ENCODE measurements at regions not wholly inside any gene's neighbourhood (a gene's known extent, or its start where the extent isn't known, plus 50 kb on each side); places are given as distances from the start of the nearest gene placed in this dataset.

GRCh38 chr2:199629301-199629700, 171.6 kb upstream of the SATB2 start:
- H3K4me3 ChIP-seq (ENCODE audit: low read length): no peak overlapping the region
- no peaks in the 10 kb centered on the region; the same call in 1 of the 2 replicates for H3K4me1 ChIP-seq (ENCODE audit: insufficient read depth, low read length)
- no peak overlapping the region for H3K9ac ChIP-seq (ENCODE audit: low read depth, low read length)
- H3K9me3 ChIP-seq (ENCODE audit: insufficient read depth, low read depth, low read length): no peaks in the 10 kb centered on the region
- no peaks in the 10 kb centered on the region for H3K36me3 ChIP-seq (ENCODE audit: insufficient read depth, low read length)
- H3K27ac ChIP-seq (ENCODE audit: low read depth, low read length): no peak overlapping the region
- no peaks in the 10 kb centered on the region for H3K27me3 ChIP-seq (ENCODE audit: insufficient read depth, low read length)

GRCh38 chr2:199627417-199627816, 169.7 kb upstream of the SATB2 start:
- Histone ChIP-seq H3K36me3 (ENCODE audit: insufficient read depth, low read length) (no peaks in the 10 kb centered on the region), H3K4me1 (ENCODE audit: insufficient read depth, low read length) (no peaks in the 10 kb centered on the region; the same call in 1 of the 2 replicates), H3K4me3 (ENCODE audit: low read length) (no peak overlapping the region), H3K27ac (ENCODE audit: low read depth, low read length) (no peak overlapping the region), H3K9ac (ENCODE audit: low read depth, low read length) (no peak overlapping the region), H3K9me3 (ENCODE audit: insufficient read depth, low read depth, low read length) (no peaks in the 10 kb centered on the region), H3K27me3 (ENCODE audit: insufficient read depth, low read length) (no peaks in the 10 kb centered on the region)
- 100% methylated on average over 1 of the region's 3 CpGs for WGBS

- no peak overlapping the region for H3K4me3 ChIP-seq (ENCODE audit: low read length)
- no peak overlapping the region for H3K9ac ChIP-seq (ENCODE audit: low read depth, low read length)
- no peaks in the 10 kb centered on the region for H3K27me3 ChIP-seq (ENCODE audit: insufficient read depth, low read length)
- H3K4me1 ChIP-seq (ENCODE audit: insufficient read depth, low read length): no peaks in the 10 kb centered on the region; the same call in 1 of the 2 replicates
- H3K36me3 ChIP-seq (ENCODE audit: insufficient read depth, low read length): no peaks in the 10 kb centered on the region
- H3K9me3 ChIP-seq (ENCODE audit: insufficient read depth, low read depth, low read length): no peaks in the 10 kb centered on the region
- WGBS: 81% methylated on average over 1 of the region's 1 CpG
- no peak overlapping the region for H3K27ac ChIP-seq (ENCODE audit: low read depth, low read length)
Measured at GRCh38 chr2:199624958-199625357, 167.2 kb upstream of the SATB2 start.

- H3K9me3 ChIP-seq (ENCODE audit: insufficient read depth, low read depth, low read length): no peaks in the 10 kb centered on the region
- no peak overlapping the region for H3K27ac ChIP-seq (ENCODE audit: low read depth, low read length)
- no peaks in the 10 kb centered on the region for H3K27me3 ChIP-seq (ENCODE audit: insufficient read depth, low read length)
- H3K4me1 ChIP-seq (ENCODE audit: insufficient read depth, low read length): peaks cover 11% of the 10 kb centered on the region
- H3K9ac ChIP-seq (ENCODE audit: low read depth, low read length): no peak overlapping the region
- 99% methylated on average over 3 of the region's 4 CpGs for WGBS
- no peak overlapping the region for H3K4me3 ChIP-seq (ENCODE audit: low read length)
- no peaks in the 10 kb centered on the region for H3K36me3 ChIP-seq (ENCODE audit: insufficient read depth, low read length)
Measured at GRCh38 chr2:199612509-199613130, 154.9 kb upstream of the SATB2 start.

GRCh38 chr2:199607914-199608313, 150.2 kb upstream of the SATB2 start:
- Histone ChIP-seq H3K36me3 (ENCODE audit: insufficient read depth, low read length) (no peaks in the 10 kb centered on the region), H3K4me1 (ENCODE audit: insufficient read depth, low read length) (peaks cover 11% of the 10 kb centered on the region), H3K9ac (ENCODE audit: low read depth, low read length) (no peak overlapping the region), H3K9me3 (ENCODE audit: insufficient read depth, low read depth, low read length) (no peaks in the 10 kb centered on the region), H3K27ac (ENCODE audit: low read depth, low read length) (no peak overlapping the region), H3K4me3 (ENCODE audit: low read length) (no peak overlapping the region), H3K27me3 (ENCODE audit: insufficient read depth, low read length) (peaks cover 20% of the 10 kb centered on the region)
- 96% methylated on average over 2 of the region's 3 CpGs for WGBS

GRCh38 chr2:199606193-199606780, 148.5 kb upstream of the SATB2 start:
- H3K27ac ChIP-seq (ENCODE audit: low read depth, low read length): no peak overlapping the region
- H3K36me3 ChIP-seq (ENCODE audit: insufficient read depth, low read length): no peaks in the 10 kb centered on the region
- no peak overlapping the region for H3K9ac ChIP-seq (ENCODE audit: low read depth, low read length)
- H3K9me3 ChIP-seq (ENCODE audit: insufficient read depth, low read depth, low read length): no peaks in the 10 kb centered on the region
- peaks cover 11% of the 10 kb centered on the region for H3K4me1 ChIP-seq (ENCODE audit: insufficient read depth, low read length)
- WGBS: 83% methylated on average over 3 of the region's 4 CpGs
- H3K4me3 ChIP-seq (ENCODE audit: low read length): no peak overlapping the region
- peaks cover 23% of the 10 kb centered on the region for H3K27me3 ChIP-seq (ENCODE audit: insufficient read depth, low read length)

GRCh38 chr2:199603721-199604291, 146.1 kb upstream of the SATB2 start:
- WGBS: 46% methylated on average over 39 of the region's 39 CpGs
- H3K27me3 ChIP-seq (ENCODE audit: insufficient read depth, low read length): peaks cover 23% of the 10 kb centered on the region
- H3K4me1 ChIP-seq (ENCODE audit: insufficient read depth, low read length): no peaks in the 10 kb centered on the region; the same call in 1 of the 2 replicates
- no peak overlapping the region for H3K27ac ChIP-seq (ENCODE audit: low read depth, low read length)
- no peaks in the 10 kb centered on the region for H3K9me3 ChIP-seq (ENCODE audit: insufficient read depth, low read depth, low read length)
- no peak overlapping the region for H3K9ac ChIP-seq (ENCODE audit: low read depth, low read length)
- H3K36me3 ChIP-seq (ENCODE audit: insufficient read depth, low read length): no peaks in the 10 kb centered on the region
- H3K4me3 ChIP-seq (ENCODE audit: low read length): peak overlapping the region; percentile 31

GRCh38 chr2:199602896-199603717, 145.4 kb upstream of the SATB2 start:
- Histone ChIP-seq H3K9ac (ENCODE audit: low read depth, low read length) (no peak overlapping the region), H3K36me3 (ENCODE audit: insufficient read depth, low read length) (no peaks in the 10 kb centered on the region), H3K9me3 (ENCODE audit: insufficient read depth, low read depth, low read length) (no peaks in the 10 kb centered on the region), H3K27me3 (ENCODE audit: insufficient read depth, low read length) (peaks cover 23% of the 10 kb centered on the region), H3K4me1 (ENCODE audit: insufficient read depth, low read length) (no peaks in the 10 kb centered on the region; the same call in 1 of the 2 replicates), H3K27ac (ENCODE audit: low read depth, low read length) (no peak overlapping the region), H3K4me3 (ENCODE audit: low read length) (no peak overlapping the region)
- WGBS: 93% methylated on average over 15 of the region's 15 CpGs

- H3K27me3 ChIP-seq (ENCODE audit: insufficient read depth, low read length): peaks cover 23% of the 10 kb centered on the region
Measured at GRCh38 chr2:199602271-199602895, 144.6 kb upstream of the SATB2 start.

GRCh38 chr2:199596549-199596948, 138.8 kb upstream of the SATB2 start:
- H3K4me3 ChIP-seq (ENCODE audit: low read length): no peak overlapping the region
- WGBS: no CpG with 5 or more reads among the region's 1 CpG
- no peak overlapping the region for H3K9ac ChIP-seq (ENCODE audit: low read depth, low read length)
- no peaks in the 10 kb centered on the region for H3K9me3 ChIP-seq (ENCODE audit: insufficient read depth, low read depth, low read length)
- H3K27me3 ChIP-seq (ENCODE audit: insufficient read depth, low read length): no peaks in the 10 kb centered on the region
- no peaks in the 10 kb centered on the region for H3K4me1 ChIP-seq (ENCODE audit: insufficient read depth, low read length)
- H3K36me3 ChIP-seq (ENCODE audit: insufficient read depth, low read length): no peaks in the 10 kb centered on the region
- H3K27ac ChIP-seq (ENCODE audit: low read depth, low read length): no peak overlapping the region

More at GRCh38 chr2:199602271-199602895, 144.6 kb upstream of the SATB2 start:
- no peak overlapping the region for H3K4me3 ChIP-seq (ENCODE audit: low read length)
- H3K4me1 ChIP-seq (ENCODE audit: insufficient read depth, low read length): no peaks in the 10 kb centered on the region; the same call in 1 of the 2 replicates
- H3K36me3 ChIP-seq (ENCODE audit: insufficient read depth, low read length): no peaks in the 10 kb centered on the region
- H3K9ac ChIP-seq (ENCODE audit: low read depth, low read length): no peak overlapping the region
- no peak overlapping the region for H3K27ac ChIP-seq (ENCODE audit: low read depth, low read length)
- no peaks in the 10 kb centered on the region for H3K9me3 ChIP-seq (ENCODE audit: insufficient read depth, low read depth, low read length)
- WGBS: 73% methylated on average over 5 of the region's 6 CpGs
